NCI-H146 treated with DMSO at 0.1 percent for 48 hours (cell line): ENCODE measurements at regions not wholly inside any gene's neighbourhood (a gene's known extent, or its start where the extent isn't known, plus 50 kb on each side); places are given as distances from the start of the nearest gene placed in this dataset.

Source experiments
- DNase-seq: peaks from one replicate; lab custom pipeline; 2025; ENCODE audit not compliant: unreplicated experiment; lab: John Stamatoyannopoulos, UW

DNA sequence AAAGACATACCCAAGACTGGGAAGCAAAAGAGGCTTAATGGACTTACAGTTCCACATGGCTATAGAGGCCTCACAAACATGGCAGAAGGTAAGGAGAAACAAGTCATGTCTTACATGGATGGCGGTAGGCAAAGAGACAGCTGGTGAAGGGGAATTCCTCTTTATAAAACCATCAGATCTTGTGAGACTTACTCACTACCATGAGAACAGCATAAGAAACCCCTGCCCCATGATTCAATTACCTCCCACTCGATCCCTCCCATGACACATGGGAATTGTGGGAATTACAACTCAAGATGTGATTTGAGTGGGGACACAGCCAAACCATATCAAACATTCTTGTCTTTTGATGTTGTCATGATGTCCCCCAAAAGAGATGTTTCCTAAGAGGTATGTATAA is 103.3 kb downstream of the DUSP10 start:
- DNase-seq = no peak

DNA sequence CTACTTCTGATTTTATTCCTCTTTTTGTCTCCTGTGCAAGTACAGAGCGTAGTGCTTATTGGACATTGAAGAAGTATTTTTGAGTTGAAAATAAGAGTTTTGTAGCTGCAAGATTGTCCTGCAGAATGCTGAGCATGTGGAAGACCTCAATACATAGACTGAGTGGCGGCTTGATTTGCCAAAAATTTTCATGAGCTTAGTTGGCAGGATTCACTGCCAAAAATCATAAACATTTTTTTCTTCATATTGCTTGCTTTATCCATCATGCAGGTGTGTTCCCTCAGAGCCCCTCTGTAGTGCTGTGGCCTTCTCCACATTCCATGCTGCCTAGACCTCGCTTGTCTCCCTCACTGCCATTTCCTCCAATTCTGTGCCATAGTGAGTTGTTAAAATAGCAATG is 100.1 kb downstream of the DUSP10 start:
- no peak for DNase-seq

DNA sequence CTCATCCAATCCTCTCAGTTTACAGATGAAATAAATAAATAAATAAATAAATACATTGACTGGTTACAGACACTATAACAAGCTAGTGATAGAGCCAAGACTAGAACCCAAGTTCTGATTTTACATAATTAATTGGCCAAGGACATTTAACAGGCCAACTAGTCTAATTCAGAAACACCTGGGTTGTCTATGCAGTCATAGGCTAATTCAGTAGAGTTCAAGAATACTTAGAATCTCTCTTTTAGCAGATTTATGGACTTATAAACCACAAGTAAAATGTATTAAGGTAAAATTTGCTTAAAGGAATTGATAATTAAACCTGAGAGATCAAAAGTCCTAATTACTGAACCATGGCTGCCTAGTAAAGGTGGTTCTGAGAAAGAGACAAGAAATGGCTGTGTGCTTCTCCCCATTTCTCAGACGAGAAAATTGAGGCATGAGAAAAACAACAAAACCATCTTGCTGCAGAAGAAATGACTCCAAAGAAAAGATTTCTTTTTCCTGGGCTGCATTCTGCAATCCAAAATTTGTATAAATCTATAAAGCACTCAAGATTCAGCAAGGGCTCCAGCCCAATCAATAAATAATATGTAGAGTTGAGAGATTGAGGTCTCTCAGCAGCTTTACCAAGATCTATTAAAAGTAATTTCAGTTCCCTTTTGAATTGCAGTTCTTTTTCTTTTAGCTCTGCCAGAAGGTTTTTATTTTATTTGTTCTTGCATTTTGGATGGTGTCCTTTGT is 98.3 kb downstream of the DUSP10 start:
- no peak for DNase-seq

DNA sequence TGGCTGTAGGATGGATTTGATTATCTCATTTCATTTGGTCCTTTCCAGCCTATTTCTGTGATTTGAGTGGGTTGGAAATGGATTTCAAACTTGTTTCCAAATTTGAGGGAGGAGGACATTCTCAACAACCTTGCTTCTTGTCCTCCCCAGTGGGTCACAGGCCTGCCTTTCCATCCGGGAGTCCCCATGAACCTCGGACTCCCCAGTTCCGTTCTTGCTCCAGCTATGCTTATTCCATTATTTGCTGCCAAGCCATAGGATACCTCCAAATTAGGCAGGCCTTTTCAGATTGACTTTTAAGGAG is 97.8 kb downstream of the DUSP10 start:
- no peak for DNase-seq

DNA sequence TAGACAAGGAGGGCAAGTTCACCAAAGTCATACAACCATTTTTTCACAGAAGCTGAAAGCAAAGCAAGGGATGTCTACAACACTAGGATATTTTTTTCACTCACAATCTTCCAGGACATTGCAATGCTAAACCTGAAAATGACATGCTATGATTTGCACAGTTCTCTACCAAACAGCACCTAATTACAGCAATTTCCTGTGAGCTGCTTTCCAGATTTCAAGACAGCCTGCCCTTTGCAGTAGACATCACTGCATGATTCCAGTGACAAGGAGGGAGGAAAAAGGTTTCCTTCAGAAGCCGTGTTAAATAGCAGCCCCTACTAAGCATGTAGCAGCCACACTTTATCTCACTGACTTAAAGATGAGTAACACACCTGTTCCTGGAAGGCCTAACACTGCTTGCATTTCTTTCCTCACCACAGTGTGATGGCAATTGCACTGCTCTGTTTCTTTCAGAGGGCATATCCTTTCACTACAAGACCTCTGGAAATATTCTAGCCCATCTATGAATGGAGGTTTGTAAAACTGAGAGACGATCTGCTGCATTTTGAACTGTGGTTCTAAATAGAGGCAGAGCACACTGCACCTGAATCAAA is 97.1 kb downstream of the DUSP10 start:
- DNase-seq = no peak

DNA sequence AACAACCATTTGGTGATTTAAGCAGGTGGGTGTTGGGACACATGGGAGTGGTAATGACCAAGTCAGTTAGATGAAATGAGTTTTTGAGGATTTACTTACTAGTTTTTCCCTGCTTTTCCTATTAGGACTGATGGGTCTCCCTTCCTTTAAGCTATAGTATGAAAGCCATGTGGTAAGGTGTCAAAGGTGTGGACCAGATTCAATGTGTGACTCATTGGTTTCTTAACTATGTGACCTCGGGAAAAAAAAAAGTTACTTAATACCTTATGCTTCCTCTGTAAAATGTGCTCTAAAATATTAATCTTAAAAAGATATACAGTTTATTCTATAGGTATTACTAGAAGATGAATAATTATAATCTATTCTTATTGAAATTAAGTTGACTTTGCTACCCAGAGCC is 93.7 kb downstream of the DUSP10 start:
- DNase-seq = no peak
